ENCODE measurements at regions not wholly inside any gene's neighbourhood (a gene's known extent, or its start where the extent isn't known, plus 50 kb on each side); places are given as distances from the start of the nearest gene placed in this dataset.
A peak's percentile ranks its signal among the peaks of the same experiment; 100 is the strongest.
"Not testable (repeated sequence)": the region's sequence is repeated elsewhere in the genome, so short reads cannot be mapped to it uniquely, and the experiment has no call there.

DNA sequence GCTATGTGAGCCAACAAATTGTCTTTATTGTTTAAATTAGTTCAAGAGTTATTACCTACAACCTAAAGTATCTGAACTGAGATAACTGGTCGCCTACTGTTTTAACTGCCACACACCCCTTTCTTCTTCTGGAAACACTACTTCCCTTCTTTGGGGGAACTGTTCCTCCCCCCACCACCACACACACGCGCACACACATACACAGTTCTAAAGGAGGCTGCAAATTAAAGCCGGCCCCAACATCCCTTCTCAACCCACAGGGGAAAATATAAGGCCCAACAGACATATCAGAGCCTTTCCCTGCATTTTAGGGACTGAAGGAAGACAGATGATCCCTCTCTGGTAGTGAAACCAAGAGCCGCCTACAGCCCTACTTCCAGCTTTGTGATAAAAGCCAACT lies 348.0 kb upstream of the JARID2 start:
- WGBS, 2 donors = 49 to 79% methylated on average over 5 of the region's 5 CpGs
- no peak for DNase-seq

DNA sequence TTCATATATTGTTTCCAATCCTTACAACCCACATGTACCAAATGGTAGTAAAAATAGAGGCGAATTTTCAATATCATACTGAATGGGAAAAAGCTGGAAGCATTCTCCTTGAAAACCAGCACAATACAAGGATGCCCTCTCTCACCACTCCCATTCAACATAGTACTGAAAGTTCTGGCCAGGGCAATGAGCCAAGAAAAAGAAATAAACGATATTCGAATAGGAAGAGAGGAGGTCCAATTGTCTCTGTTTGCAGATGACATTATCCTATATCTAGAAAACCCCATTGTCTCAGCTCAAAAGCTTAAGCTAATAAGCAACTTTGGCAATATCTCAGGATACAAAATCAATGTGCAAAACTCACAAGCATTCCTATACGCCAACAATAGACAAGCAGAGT lies 346.4 kb upstream of the JARID2 start:
- not testable (repeated sequence) for DNase-seq; H3K27me3 ChIP-seq; H3K4me1 ChIP-seq; H3K9me3 ChIP-seq; H3K4me3 ChIP-seq; H3K27ac ChIP-seq; ATAC-seq (ENCODE audit: low FRiP score in 2 of 2); H3K36me3 ChIP-seq
- 61 to 69% methylated on average over 4 of the region's 4 CpGs for WGBS, 2 donors

More for the DNA sequence above, 348.0 kb upstream of the JARID2 start:
- H3K27me3 ChIP-seq = no peaks in the 10 kb centered on the region
- H3K36me3 ChIP-seq = no peaks in the 10 kb centered on the region
- H3K4me3 ChIP-seq = no peak overlapping the region
- no peak overlapping the region for H3K27ac ChIP-seq
- no peaks in the 10 kb centered on the region for H3K9me3 ChIP-seq
- TF ChIP-seq, protein P1, sequence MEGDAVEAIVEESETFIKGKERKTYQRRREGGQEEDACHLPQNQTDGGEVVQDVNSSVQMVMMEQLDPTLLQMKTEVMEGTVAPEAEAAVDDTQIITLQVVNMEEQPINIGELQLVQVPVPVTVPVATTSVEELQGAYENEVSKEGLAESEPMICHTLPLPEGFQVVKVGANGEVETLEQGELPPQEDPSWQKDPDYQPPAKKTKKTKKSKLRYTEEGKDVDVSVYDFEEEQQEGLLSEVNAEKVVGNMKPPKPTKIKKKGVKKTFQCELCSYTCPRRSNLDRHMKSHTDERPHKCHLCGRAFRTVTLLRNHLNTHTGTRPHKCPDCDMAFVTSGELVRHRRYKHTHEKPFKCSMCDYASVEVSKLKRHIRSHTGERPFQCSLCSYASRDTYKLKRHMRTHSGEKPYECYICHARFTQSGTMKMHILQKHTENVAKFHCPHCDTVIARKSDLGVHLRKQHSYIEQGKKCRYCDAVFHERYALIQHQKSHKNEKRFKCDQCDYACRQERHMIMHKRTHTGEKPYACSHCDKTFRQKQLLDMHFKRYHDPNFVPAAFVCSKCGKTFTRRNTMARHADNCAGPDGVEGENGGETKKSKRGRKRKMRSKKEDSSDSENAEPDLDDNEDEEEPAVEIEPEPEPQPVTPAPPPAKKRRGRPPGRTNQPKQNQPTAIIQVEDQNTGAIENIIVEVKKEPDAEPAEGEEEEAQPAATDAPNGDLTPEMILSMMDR (IDR thresholded peaks at IDR 0.05) = no peak
- no peak for TF ChIP-seq EP300 (IDR thresholded peaks at IDR 0.05)
- TF ChIP-seq POLR2A (IDR thresholded peaks at IDR 0.05) = no peak
- TF ChIP-seq POLR2AphosphoS5 (IDR thresholded peaks at IDR 0.05) = no peak
- H3K4me1 ChIP-seq = no peaks in the 10 kb centered on the region
- ATAC-seq (ENCODE audit: low FRiP score in 2 of 2) = peak in 1 of 2 donors; percentile 50

DNA sequence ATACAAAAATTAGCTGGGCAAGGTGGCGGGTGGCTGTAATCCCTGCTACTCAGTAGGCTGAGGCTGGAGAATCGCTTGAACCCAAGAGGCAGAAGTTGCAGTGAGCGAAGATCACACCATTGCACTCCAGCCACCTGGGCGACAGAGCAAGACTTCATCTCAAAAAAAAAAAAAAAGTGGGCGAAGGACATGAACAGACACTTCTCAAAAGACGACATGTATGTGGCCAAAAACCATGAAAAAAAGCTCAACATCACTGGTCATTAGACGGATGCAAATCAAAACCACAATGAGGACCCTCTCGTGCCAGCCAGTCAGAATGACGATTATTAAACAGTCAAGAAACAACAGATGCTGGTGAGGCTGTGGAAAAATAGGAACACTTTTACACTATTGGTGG lies 344.9 kb upstream of the JARID2 start:
- DNase-seq (no peak), ATAC-seq (ENCODE audit: low FRiP score in 2 of 2) (no peak)
- no peaks in the 10 kb centered on the region for H3K4me1 ChIP-seq
- H3K36me3 ChIP-seq = no peaks in the 10 kb centered on the region
- TF ChIP-seq, protein P1 (IDR thresholded peaks at IDR 0.05) = no peak
- TF ChIP-seq EP300 (IDR thresholded peaks at IDR 0.05) = no peak
- no peak for TF ChIP-seq POLR2A (IDR thresholded peaks at IDR 0.05)
- TF ChIP-seq POLR2AphosphoS5 (IDR thresholded peaks at IDR 0.05) = no peak
- WGBS, 2 donors = 99% methylated on average over 9 of the region's 9 CpGs
- no peaks in the 10 kb centered on the region for H3K27me3 ChIP-seq
- H3K9me3 ChIP-seq = no peaks in the 10 kb centered on the region
- H3K27ac ChIP-seq = no peak overlapping the region
- H3K4me3 ChIP-seq = no peak overlapping the region

DNA sequence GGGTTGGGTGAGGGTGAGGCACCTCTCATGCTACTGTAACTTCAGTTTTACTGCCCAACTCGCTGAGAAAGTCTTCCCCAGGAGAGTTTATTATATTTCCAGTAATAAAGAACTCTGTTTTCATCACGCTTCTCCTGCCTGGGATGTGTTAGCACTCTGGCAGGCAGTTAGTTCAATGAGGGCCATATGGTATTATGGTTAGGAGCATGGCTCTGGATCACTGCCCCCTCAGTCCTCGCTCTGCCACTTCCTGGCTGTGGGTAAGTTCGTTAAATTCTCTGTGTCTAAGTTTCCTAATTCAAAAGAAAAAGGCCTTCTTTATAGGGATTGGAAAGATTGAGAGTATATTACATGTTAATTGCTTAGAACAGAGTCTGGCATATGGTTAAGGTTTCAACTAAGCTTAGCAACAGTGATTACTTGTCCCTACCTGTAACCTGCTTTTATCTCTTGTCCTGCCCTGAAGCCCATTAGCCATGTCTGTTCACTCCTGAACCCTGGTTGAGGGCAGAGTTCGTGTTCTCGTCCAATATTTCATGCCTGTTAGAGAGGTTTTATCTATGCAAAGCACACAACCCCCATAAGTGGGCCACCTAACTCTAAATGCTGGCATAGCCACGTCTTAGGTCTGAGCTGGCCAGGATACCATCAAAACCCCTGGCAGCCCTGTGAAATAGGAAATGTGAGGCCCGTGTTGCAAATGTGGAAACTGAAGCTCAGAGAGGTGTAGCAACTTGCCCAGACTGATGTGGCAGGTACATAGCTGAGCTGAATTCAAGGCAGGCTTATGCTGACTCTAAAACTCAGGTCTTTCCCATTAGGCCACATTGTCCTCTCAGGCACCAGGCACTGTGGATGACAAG lies 342.5 kb upstream of the JARID2 start:
- H3K36me3 ChIP-seq = no peaks in the 10 kb centered on the region
- no peak overlapping the region for H3K4me3 ChIP-seq
- no peak for TF ChIP-seq POLR2AphosphoS5 (IDR thresholded peaks at IDR 0.05)
- TF ChIP-seq, protein P1 (IDR thresholded peaks at IDR 0.05) = no peak
- TF ChIP-seq POLR2A (IDR thresholded peaks at IDR 0.05) = no peak
- TF ChIP-seq EP300 (IDR thresholded peaks at IDR 0.05) = no peak
- DNase-seq (no peak), ATAC-seq (ENCODE audit: low FRiP score in 2 of 2) (no peak)
- 67 to 88% methylated on average over 7 to 8 of the region's 8 CpGs for WGBS, 2 donors
- no peaks in the 10 kb centered on the region for H3K4me1 ChIP-seq
- no peaks in the 10 kb centered on the region for H3K27me3 ChIP-seq
- no peak overlapping the region for H3K27ac ChIP-seq
- H3K9me3 ChIP-seq = no peaks in the 10 kb centered on the region

DNA sequence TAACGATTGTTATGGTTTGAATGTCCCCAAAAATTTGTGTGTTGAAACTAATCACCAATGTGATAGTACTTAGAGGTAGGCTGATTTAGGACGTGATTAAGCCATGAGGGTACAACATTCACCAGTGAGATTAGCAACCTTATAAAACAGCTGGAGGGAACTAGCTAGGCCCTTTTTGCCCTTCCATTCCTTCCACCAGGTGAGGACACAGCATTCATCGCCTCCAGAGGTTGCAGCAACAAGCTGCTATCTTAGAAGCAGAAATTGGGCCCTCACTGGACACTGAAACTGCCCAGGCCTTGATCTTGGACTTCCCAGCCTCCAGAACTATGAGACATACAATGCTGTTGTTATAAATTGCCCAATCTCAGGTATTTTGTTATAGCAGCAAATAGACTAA lies 340.7 kb upstream of the JARID2 start:
- Histone ChIP-seq H3K4me1 (peaks cover 0 to 4% (median 1%) of the 10 kb centered on the region in 4 donors), H3K9me3 (no peaks in the 10 kb centered on the region), H3K27ac (no peak overlapping the region), H3K4me3 (no peak overlapping the region), H3K27me3 (no peaks in the 10 kb centered on the region), H3K36me3 (no peaks in the 10 kb centered on the region)
- ATAC-seq (ENCODE audit: low FRiP score in 2 of 2) (no peak), DNase-seq (no peak)
- WGBS, 2 donors = 57 to 63% methylated on average over 3 of the region's 3 CpGs
- TF ChIP-seq, protein P1 (IDR thresholded peaks at IDR 0.05) = no peak
- no peak for TF ChIP-seq EP300 (IDR thresholded peaks at IDR 0.05)
- TF ChIP-seq POLR2AphosphoS5 (IDR thresholded peaks at IDR 0.05) = no peak
- TF ChIP-seq POLR2A (IDR thresholded peaks at IDR 0.05) = no peak

Data from upper lobe of left lung (tissue), 6 donors.